HL-60 (cell line): ENCODE measurements at regions not wholly inside any gene's neighbourhood (a gene's known extent, or its start where the extent isn't known, plus 50 kb on each side); places are given as distances from the start of the nearest gene placed in this dataset.

Experiments used
- DNase-seq, 2 experiments: peaks; one replicate each; pipeline ENCODE4 v3.0.0-alpha.2; 2010 to 2020; ENCODE audit warnings: low read depth in 1 of 2, low spot score in 1 of 2
- H3K27ac ChIP-seq: fragments of 250-450 bp; sonication (Bioruptor Pico); replicated peaks from 2 replicates; pipeline ENCODE4 v1.5.1; 2020; ENCODE audit warnings: mild to moderate bottlenecking, moderate library complexity
- H3K27me3 ChIP-seq: fragments of 250-450 bp; sonication (Bioruptor Pico); 2 replicates; pipeline ENCODE4 v1.5.1; 2021; ENCODE audit warnings: mild to moderate bottlenecking, moderate library complexity; ENCODE audit not compliant: insufficient read depth, poor library complexity, severe bottlenecking
- H3K4me3 ChIP-seq: replicated peaks from 2 replicates; pipeline ENCODE4 v1.5.1; 2011; ENCODE audit warnings: mild to moderate bottlenecking, control low read depth, low read length; ENCODE audit not compliant: insufficient read depth
- CTCF ChIP-seq: IDR thresholded peaks from one replicate; pipeline ENCODE4 v1.5.1; 2011; ENCODE audit warnings: low read length, control low read depth, inconsistent platforms; ENCODE audit not compliant: insufficient read depth
- GABPA ChIP-seq: IDR thresholded peaks from 2 replicates; pipeline ENCODE4 v1.6.1; 2012; ENCODE audit warnings: low read depth
- POLR2AphosphoS5 ChIP-seq: IDR thresholded peaks from 2 replicates; pipeline ENCODE4 v1.6.1; 2012; ENCODE audit warnings: low read depth
- REST ChIP-seq: IDR thresholded peaks from 2 replicates; pipeline ENCODE4 v1.6.1; 2012; ENCODE audit warnings: low read depth; ENCODE audit not compliant: insufficient replicate concordance
- SPI1 ChIP-seq: IDR thresholded peaks from 2 replicates; pipeline ENCODE4 v1.6.1; 2012; ENCODE audit warnings: low read depth, mild to moderate bottlenecking, borderline replicate concordance

- TF ChIP-seq POLR2AphosphoS5 (no peak), REST (no peak), GABPA (no peak), SPI1 (no peak), CTCF (no peak)
- Histone ChIP-seq H3K27me3 (no peaks in the 10 kb centered on the region), H3K27ac (no peak overlapping the region), H3K4me3 (no peak overlapping the region)
- DNase-seq = no peak
These were observed 289.7 kb downstream of the C6orf118 start for GRCh38 chr6:165019681-165020080.

GRCh38 chr6:165015676-165016075 is 293.7 kb downstream of the C6orf118 start:
- Histone ChIP-seq H3K4me3 (no peak overlapping the region), H3K27ac (no peak overlapping the region), H3K27me3 (no peaks in the 10 kb centered on the region)
- TF ChIP-seq SPI1 (no peak), REST (no peak), POLR2AphosphoS5 (no peak), GABPA (no peak), CTCF (no peak)
- DNase-seq = no peak

GRCh38 chr6:165013701-165014100 is 295.7 kb downstream of the C6orf118 start:
- no peak for DNase-seq
- H3K27me3 ChIP-seq = no peaks in the 10 kb centered on the region
- no peak overlapping the region for H3K4me3 ChIP-seq
- H3K27ac ChIP-seq = no peak overlapping the region
- TF ChIP-seq GABPA = no peak
- no peak for TF ChIP-seq POLR2AphosphoS5
- TF ChIP-seq SPI1 = no peak
- no peak for TF ChIP-seq CTCF
- TF ChIP-seq REST = no peak
